ENCODE measurements at regions not wholly inside any gene's neighbourhood (a gene's known extent, or its start where the extent isn't known, plus 50 kb on each side); places are given as distances from the start of the nearest gene placed in this dataset.

DNA sequence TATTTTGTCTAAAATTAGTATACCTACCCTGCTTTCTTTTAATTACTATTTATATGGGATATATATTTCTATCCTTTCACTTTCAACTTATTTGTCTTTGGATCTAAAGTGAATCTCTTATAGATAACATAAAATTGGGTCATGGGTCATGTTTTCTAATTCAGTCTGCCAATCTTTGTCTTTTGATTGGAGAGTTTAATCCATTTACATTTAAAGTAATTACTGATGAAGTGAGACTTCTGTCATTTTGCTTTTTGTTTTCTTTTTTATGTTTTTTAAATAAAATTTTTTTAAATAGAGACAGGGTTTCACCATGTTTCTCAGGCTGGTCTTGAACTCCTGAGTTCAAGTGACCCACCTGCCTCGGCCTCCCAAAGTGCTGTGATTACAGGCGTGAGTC, 50.5 kb upstream of the PRDM1 start:
- no peak for DNase-seq (ENCODE audit: low read depth in 2 of 2)

DNA sequence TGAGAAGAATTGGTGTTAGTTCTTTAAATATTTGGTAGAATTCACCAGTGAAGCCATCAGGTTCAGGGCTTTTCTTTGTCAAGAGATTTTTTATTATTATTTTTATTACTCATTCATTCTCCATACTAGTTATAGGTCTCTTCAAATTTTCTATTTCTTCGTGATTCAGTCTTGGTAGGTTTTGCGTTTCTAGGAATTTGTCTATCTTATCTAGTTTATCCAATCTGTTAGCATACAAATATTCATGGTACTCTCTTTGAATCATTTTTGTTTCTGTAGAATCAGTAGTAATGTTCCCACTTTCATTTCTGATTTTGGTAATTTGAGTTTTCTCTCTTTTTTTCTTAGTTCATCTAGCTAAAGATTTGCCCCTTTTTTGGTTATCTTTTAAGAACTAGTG, 52.3 kb upstream of the PRDM1 start:
- DNase-seq (ENCODE audit: low read depth in 2 of 2): no peak

DNA sequence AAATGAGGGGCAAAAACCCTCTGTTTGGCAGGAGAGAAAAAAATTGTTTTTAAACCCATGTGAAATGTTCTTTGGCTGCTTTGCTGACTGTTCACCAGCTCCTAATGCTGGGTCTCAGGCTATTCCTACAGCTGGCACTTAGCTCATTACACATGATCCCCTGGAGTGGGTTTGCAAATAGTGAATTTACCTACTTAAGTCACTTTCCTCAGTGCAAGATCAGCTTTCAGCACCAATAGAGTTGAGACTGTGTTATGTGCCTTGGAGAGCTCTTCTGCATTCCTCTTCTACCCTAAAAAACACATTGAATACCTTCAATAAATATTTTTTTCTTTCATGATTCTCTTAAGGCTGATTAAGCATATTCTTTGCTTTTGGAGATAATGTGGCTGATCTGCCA, 58.4 kb upstream of the PRDM1 start:
- no peak for DNase-seq (ENCODE audit: low read depth in 2 of 2)

DNA sequence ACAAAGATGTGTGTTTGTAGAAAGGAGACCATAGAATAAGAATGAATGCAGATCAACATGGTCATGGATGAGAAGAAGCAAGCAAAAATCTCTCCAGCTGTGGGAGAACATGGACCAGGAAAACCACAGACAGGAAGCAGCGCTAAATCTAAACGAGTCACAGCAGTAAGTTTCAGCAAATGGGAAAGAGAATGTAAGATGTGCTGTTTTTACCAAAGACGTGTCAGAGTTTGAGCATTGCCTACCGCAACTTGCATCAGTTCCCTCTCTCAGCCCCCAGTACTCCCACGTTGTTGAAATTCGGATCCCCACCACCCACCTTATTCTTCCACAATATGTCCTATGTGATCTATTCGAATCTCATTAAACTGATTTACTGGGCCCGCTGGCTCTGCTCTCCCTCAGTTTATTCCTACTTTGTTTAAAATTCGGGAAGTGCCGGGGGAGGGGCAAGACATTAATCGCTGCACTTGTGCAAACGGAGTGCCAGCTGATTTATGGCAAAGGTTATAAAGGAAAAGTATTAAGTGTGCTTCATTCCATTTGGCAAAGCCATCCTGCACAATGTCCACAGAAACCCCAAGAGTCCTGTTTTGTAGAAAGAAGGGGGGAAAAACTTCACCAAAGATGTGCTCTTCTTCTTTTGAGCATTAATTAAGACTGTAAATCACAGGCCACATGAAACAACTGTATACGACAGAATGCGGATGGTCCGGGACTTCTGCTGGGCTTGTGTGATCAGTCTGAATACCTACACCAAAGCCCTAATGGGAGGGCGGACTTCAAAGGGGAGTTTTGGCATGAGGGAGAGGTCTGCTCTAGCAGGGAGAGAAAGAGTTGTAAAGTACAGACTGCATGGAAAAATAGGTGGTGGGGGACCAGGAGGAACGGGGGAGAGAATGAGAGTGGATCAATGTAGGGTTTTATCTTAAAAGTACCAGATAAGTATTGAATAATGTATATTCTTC, 59.1 kb upstream of the PRDM1 start:
- DNase-seq (ENCODE audit: low read depth in 2 of 2): peak; percentile 40 to 48

DNA sequence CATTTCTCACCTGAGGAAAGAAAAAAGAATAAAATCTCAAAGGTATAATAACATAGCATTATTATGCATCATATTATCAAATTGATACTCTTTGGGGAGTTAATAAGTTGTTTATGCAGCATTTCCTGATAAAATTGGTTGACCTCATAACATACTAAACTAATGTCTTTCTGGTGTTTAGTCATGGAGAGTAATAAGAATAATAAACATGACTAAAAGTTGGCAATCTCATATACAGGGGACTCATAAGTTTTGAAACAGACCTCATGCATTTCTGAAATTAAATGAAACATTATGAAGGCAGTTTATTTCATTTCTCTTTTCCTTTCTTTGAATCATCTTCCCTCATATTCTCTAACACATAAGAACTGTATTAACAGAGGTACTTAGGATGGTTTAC, 60.5 kb upstream of the PRDM1 start:
- DNase-seq (ENCODE audit: low read depth in 2 of 2): peak in 1 of 2 experiments; percentile 13

DNA sequence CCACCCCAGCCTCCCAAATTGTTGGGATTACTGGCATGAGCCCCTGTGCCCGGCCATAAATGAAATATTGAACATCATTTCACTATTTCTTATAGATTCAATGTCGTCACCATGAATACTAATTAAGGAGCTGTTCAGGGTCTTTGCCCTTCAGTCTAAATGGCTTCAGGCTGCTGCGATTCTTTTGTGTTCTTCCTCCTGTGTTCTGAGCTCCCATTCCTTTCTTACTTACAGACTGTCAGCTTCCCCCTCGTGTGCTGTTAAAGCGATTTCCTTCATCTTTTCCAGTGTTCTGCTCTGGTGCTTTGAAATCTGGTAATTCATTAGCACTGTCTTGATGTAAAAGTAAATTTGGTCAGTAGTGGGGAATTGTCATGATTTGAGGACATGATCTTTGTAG, 63.3 kb upstream of the PRDM1 start:
- DNase-seq (ENCODE audit: low read depth in 2 of 2): no peak

DNA sequence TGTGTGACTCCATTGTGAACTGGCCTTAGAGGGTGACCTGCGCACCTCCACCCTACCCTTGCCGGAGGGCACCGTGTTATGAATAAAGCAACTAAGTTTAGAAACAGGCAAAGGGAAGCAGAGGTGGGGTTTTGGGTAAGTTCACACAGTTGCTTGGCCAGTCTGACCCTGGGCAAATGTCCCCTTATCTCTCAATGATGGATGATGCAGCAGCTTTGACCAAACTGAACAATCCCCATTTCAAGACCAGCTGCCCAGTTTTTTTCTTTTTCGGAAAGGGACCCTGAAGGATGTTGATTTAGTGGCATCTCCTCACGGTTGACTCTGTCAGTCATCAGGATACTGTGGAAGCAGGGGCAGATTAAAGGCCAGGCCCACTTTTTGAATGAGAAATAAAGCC, 68.7 kb upstream of the PRDM1 start:
- no peak for DNase-seq (ENCODE audit: low read depth in 2 of 2)

DNA sequence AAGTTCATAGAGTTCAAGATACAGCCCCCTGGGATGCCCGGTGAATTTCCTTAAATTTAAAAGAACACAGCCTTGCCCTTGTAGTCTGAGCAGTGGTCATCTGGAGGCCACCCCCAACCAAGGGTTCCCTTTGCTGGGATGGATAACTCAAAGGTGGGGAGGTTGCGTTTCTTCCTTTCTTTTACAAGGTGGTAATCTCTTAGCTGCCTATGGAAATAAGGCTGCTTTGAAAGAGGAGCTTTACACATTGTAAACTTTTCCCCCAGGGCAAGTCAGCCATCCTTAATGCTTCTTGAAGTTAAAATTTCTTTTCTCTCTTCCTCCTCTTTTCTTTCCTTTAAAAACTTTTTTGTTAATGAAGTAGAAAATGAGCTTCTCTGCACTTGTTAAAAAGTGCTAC, 71.2 kb upstream of the PRDM1 start:
- DNase-seq (ENCODE audit: low read depth in 2 of 2): no peak

DNA sequence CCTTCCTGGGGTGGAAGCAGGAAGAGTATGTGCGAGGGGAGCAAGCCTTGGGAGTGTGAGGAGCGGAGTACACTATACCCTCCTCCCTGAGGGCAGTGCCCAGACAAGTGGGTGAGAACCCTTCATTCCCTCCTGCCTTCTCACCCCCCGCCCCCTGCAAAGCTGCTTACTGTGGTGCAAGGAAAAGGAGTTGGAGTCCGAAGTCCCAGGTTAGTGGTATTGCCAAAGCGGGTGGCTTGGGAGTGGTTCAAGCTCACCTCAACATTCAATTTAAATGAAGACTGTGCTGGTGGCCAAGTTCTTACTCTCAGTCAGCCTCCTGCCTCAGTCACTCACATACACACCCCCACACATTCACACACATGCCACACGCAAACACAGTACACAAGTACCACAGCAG, 74.7 kb upstream of the PRDM1 start:
- DNase-seq (ENCODE audit: low read depth in 2 of 2): no peak

DNA sequence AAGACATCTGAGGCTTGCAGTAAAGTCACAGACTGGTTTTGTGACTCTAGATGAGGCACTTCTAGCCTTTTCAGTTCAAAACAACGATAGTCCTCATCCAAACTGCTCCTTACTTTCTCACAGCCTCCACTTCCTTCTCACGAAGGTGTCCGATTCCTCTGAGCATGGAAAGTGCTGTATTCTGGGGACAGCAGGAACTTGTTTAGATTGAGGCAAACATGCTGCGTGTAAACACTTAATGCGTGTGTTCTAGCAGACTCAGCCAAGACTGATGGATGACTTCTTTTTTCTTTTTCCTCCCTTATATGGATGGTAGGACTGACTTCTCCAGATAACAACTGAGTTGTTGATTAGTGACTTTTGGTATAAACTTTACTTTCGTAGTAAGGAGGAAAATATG, 80.2 kb upstream of the PRDM1 start:
- no peak for DNase-seq (ENCODE audit: low read depth in 2 of 2)

DNA sequence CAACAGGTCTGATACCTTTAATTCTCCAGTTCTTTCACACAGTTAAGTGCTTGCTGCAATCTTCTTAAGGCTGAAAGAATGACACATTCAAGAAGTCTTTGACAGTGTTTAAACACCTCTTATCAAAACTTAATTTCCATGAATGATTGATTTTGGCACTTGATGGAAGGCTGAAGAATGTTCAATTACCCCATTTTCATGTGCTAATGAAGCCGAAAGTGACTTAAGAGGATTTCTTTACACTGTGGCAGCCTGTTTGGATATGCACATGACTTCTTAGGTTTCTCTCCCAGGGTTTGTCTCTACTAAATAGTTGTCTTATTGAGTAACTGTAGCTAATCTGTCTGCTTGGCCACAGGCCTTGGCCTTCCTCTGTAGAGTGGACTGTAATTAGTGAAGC, 81.1 kb upstream of the PRDM1 start:
- DNase-seq (ENCODE audit: low read depth in 2 of 2): no peak

DNA sequence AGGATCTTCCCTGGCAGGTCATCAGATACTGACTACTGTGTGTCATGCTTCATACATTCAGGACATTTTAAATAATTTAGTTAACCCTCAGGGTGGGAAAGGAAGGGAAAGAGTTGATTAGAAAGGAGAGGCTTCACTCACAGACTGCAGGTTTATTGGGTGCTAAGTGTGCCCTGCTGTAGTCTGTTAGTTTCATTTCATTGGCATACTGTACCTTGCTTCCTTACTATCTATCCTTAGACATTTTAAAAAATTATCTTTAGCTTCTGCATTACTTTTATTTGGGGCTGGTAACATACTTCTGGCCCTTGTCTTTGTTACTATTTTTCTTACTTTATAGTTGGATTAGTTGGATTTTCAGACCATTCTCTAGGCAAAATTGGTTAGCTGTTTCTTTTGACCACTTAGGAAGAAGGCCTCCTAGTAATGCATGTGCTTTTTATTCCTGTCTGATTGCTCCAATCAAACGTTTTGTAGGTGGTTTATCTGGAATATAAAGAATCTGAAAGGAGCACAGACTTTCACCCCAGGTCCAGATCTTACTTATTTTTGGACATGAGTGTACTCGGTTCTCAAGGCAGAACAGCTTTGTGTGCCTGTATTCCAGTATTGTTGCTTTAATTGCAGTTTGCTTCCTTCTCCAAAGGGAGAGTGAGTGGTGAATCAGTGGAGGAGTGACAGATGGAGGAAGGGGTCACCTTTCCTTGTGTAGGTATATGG, 82.7 kb upstream of the PRDM1 start:
- no peak for DNase-seq (ENCODE audit: low read depth in 2 of 2)

DNA sequence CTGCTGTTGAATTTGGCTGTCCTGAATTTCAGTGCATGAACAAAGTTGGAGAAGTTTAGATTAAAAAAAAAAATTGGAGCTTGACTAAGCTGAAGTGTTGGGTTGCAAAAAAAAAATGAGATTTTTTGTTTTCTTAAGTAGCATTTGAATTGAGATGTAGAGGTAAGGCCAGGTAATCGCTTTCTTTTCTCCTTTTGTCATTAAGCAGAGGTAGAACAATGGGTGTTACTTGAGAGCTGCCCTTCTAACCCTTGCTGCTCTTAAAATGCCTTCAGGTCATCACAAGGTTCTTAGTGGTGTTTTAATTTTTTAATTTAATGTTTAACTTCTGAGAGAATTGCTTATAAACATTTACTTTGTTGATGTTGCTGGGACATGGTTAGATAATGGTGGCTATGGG, 84.1 kb upstream of the PRDM1 start:
- DNase-seq (ENCODE audit: low read depth in 2 of 2): no peak

DNA sequence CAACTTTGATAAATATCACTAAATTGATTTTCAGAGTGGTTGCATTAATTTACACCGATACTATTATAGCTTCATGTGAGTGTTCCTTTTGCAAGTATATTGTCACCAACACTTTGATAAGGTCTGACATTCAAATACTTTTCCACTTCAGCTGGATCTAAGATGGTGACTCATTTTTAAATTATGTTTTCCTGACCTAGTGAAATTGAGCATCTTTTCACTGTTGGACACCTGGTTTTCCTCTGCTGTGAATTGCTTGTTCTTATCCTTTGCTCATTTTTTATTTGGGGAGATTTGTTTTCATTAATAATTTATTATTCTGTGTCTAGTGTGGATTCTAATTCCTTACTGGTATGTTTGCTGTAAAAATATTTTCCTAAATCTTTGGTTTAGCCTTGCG, 85.2 kb upstream of the PRDM1 start:
- no peak for DNase-seq (ENCODE audit: low read depth in 2 of 2)

DNA sequence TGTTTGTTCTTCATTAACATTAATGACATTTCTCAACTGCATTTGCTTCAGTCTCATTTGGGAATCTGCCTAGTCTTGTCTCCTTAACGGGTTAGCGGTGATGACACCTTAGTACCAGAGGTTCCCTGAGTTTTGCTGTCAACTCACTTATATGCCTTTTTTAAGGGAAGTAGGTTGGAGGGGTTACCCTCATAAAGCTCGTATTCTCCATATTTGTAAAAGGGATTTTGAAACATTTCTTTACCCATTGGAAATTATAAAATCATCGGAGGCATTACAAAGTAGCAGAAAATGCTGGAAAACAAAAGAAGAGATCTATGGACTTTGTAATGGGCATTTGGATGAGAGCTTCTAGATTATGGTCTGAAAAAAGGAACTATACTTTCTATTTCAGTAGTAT, 88.7 kb upstream of the PRDM1 start:
- no peak for DNase-seq (ENCODE audit: low read depth in 2 of 2)

DNA sequence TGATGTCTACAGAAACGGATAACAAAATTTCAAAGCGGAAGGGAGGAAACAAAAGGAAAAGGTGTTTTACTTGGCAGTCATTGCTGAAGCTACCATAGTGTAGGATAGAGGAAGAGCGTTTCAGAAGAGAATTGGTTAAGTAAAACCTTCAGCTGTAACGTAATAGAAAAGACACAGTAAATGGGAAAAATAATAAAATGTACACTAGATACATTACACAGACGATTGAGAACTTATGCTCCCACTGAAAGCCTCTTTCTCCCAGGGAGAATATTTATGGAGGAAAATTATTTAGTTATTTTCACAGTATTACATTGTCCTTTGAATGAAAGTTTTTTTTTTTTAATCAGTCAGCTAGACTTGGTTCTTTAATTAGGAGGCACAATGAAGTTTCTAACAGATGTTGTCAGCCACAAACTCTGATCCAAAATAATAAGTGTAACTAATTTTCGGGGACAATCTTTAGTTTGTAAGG, 90.7 kb upstream of the PRDM1 start:
- DNase-seq (ENCODE audit: low read depth in 2 of 2): no peak

DNA sequence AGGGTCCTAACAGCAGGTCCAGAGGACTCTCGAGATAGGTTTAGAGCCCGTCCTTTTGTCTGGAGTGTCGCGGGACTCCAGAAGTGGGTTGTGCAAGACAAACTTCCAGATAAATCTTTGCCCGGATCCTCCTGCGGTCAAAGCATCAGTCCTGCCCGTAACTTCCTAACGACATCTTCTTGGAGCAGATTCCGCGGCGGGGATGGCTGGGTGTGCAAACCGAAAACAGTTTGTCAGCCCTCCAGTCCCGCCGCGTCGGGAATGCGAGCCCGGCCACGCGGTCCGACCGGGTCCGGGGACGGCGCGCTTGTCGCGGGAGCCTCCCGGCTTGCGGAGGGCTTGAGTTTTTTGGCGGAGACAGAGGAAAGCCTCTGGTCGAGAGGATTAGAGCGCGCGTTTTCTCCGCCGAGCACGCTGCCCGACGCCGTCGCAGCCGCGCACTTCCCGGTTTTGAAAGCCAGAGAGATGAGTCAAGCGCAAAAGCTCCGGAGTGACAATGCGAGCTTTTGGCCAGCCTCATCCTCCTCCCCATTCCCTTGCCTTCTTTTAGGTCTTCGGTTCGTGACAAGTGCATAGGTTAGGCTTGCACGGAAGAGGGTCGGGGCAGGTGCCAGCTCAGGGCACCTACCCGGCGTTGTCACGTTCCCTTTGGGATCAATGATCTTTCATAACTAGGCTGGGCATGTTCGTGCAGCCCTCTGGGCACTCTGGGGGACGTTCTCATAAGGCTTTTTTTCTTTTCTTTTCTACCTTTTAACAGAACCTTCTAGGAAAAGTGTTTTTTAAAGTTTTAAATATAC, 91.3 kb upstream of the PRDM1 start:
- DNase-seq (ENCODE audit: low read depth in 2 of 2): peak; percentile 41 to 53

DNA sequence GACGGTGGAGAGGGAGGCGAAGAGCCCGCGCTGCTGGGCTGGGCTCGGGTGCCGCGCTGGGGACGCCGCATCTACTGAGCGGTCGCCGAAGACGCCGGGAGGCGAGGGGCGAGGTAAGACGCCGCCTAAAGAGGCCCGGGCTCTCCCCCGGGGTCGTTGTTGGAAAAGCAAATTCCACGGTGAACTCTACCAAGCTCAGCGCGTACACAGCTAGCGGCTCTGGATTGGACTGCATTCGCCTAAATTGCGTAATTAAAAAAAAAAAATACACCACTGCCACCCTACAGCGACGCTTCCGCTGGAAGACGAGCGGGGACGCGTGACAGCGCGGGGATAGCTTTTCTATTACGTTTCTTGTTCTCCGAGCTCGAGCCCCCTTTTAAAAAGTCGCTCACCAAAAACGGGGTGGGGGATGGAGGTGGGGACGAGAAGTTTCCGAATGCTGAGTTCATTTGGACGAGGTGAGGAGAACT, 92.0 kb upstream of the PRDM1 start:
- DNase-seq (ENCODE audit: low read depth in 2 of 2): peak in 1 of 2 experiments; percentile 12

DNA sequence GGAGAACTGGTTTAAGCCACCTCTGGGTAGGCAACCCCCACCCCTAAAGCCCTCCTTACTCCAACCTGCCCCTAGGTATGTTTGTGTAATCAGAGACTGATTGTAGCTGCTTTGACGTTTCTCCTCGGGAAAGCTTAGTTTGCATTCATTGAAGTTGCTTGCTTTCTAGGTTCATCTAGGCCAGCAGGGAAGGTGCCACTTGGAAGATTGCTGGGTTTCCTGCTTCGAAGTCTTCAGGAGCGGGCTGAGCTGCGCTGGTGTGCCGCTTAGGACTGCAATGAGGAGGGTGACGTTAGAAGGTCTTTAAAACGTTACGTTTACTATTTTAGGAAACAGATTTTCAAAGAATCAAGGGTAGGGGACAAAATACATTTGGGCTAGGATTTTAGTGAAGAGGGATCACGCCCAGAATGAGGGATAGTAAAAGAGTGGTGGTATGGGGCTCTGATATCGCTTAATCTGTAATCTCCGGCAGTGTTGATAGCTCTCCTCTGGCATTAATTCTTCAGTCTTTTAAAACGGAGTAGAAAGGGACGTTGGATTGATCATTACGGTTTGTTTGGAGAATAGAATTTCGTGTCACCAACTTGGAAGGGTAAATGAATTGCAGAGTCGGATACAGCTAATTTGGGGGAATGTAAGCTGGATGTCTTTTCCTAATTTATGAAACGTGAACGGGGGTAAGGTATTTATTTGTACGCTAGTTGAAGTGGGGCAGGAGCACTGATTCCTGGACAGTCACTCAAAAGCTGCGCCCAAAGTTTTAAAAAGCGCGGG, 92.6 kb upstream of the PRDM1 start:
- DNase-seq (ENCODE audit: low read depth in 2 of 2): no peak

DNA sequence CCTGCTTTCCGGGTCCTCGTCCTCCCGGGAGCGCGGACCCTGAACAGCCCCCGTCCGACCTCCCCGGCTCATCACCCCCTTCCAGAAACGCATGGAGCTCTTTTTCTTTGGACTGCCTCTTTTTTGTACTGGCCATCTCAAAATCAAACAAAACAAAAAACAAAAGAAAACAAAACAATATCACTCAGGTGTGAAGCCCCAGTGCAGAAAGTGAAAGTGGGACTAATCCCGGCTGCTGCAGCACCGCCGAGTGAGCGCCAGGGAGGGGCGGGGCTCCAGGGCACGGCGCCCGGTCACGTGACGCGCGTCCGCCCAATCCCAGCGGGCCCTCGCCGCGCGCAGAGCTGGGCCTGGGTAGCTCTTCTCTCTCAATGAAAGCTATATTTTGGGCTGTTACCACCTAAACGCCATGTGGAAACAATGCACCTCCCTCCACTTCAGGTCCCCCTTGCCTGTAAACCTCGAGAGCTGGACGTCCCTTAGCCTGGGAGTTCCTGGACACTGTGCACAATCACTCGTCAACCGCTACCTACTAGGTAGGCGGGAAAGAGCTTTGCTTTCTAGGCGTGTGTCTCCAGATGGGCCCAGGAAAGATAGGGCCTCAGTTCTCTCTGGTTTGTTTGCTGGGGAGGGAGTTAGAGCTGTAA, 93.7 kb upstream of the PRDM1 start:
- peak; percentile 43 to 52 for DNase-seq (ENCODE audit: low read depth in 2 of 2)
